Heart left ventricle (tissue), 13 donors: ENCODE measurements at regions not wholly inside any gene's neighbourhood (a gene's known extent, or its start where the extent isn't known, plus 50 kb on each side); places are given as distances from the start of the nearest gene placed in this dataset.

ENCODE experiments used
- POLR2A ChIP-seq, 2 donors: fragments of 450-650 bp; IDR thresholded peaks; one replicate each; pipeline ENCODE4 v1.6.1; 2017; ENCODE audit warnings: antibody characterized with exemption in 2 of 2, mild to moderate bottlenecking in 2 of 2, moderate library complexity in 2 of 2
- TF ChIP-seq, protein P1 (sequence below), 12 donors: fragments of 200-600 bp; sonication (generic) in 4 of 12; IDR thresholded peaks; one replicate each; pipeline versions ENCODE4 v1.5.0 to v1.8.0; 2018 to 2022; ENCODE audit warnings: antibody characterized with exemption in 12 of 12, mild to moderate bottlenecking in 5 of 12
- donor health status: ischemic (EF 13 %, LVEDD 7.1; RV severe dilation, severe dysfunction).
- donor health status: DM: no; HTN: yes; CAD: no.
- donor health status: DM: no; HTN: no; CAD: no.
- donor health status: ischemic (EF 25% LVEDD 6.9; RV normal size, moderate dysfunction).
- donor health status: ischemic (EF 25% LVEDD 5.7; RV mildly dilated, moderate dysfunction).
- donor health status: ischemic (EF 35%, LVEDD 5.7; RV mildly dilated, moderate dysfunction).
- donor health status: nonischemic (EF 11% LVEDD 7.7; RV severe dilation, severe dysfunction).
- donor health status: DM: yes; HTN: yes; CAD: no.
- donor health status: PGD.
- donor health status: ischemic (EF 29% LVEDD 5.4; RV normal size, mild dysfunction).
- donor health status: nonischemic (EF 23%, LVEDD 6.1; RV moderate dilation, normal function).

- TF ChIP-seq, protein P1, sequence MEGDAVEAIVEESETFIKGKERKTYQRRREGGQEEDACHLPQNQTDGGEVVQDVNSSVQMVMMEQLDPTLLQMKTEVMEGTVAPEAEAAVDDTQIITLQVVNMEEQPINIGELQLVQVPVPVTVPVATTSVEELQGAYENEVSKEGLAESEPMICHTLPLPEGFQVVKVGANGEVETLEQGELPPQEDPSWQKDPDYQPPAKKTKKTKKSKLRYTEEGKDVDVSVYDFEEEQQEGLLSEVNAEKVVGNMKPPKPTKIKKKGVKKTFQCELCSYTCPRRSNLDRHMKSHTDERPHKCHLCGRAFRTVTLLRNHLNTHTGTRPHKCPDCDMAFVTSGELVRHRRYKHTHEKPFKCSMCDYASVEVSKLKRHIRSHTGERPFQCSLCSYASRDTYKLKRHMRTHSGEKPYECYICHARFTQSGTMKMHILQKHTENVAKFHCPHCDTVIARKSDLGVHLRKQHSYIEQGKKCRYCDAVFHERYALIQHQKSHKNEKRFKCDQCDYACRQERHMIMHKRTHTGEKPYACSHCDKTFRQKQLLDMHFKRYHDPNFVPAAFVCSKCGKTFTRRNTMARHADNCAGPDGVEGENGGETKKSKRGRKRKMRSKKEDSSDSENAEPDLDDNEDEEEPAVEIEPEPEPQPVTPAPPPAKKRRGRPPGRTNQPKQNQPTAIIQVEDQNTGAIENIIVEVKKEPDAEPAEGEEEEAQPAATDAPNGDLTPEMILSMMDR (IDR thresholded peaks at IDR 0.05): no peak
- TF ChIP-seq POLR2A (IDR thresholded peaks at IDR 0.05): no peak
Measured at GRCh38 chr2:579961-580360, 97.2 kb downstream of the TMEM18 start.
